T47D (cell line): ENCODE measurements at regions not wholly inside any gene's neighbourhood (a gene's known extent, or its start where the extent isn't known, plus 50 kb on each side); places are given as distances from the start of the nearest gene placed in this dataset.

Experiments
- DNase-seq, 2 experiments: peaks; one replicate each; pipeline versions ENCODE4 v3.0.0 to v3.0.0-alpha.2; 2011 to 2012; ENCODE audit warnings: low read depth in 1 of 2, low spot score in 1 of 2
- JUND ChIP-seq: IDR thresholded peaks from 2 replicates; pipeline ENCODE4 v1.6.1; 2012; ENCODE audit warnings: low read depth
- in situ Hi-C: cut with HindIII; loops from 2 replicates; pipeline ENCODE4 v1.10.0; 2016; ENCODE audit warnings: low sequenced_read_pairs, low pct_unique_long_range_greater_than_20kb

DNA sequence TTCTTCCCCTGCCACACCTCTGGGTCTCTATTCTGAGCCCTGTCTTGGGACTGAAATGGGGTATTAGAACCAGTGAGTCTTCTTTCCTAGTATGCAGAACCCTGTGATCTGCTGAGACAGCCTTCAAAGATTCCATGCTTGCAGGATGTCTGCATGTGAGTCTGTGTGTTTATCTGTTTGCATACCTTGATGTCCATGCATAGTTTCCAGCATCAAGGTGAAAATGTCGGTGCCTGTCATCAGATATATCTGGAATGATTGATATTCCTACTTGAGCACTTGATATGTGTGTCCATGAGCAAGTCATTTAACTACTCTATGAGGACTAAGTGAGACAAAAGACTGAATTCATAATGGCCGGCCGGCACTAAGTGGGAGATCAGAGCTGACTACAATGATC is 117.0 kb upstream of the HS3ST1 start:
- TF ChIP-seq JUND = no peak
- DNase-seq = no peak
- in situ Hi-C loops = no loop called here

DNA sequence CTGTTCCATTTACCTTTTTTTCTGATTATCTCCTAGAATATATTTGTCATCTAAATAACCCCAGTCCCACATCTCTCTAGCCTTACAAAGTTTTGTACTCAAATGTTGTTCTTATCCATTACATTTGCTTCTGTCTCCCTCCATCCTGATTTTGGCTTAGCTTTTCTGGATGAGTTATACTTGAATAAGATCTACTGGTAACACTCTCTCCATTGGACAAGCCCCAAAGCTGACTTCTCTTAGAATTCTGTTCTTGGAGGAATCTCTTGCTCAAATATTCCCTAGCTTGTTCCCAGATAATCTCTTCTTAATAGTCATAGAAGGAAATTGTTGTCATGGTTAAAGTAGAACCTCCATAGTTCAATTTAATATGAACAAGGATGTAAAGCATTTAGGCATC is 115.5 kb upstream of the HS3ST1 start:
- no peak for TF ChIP-seq JUND
- in situ Hi-C loops = no loop called here
- no peak for DNase-seq

DNA sequence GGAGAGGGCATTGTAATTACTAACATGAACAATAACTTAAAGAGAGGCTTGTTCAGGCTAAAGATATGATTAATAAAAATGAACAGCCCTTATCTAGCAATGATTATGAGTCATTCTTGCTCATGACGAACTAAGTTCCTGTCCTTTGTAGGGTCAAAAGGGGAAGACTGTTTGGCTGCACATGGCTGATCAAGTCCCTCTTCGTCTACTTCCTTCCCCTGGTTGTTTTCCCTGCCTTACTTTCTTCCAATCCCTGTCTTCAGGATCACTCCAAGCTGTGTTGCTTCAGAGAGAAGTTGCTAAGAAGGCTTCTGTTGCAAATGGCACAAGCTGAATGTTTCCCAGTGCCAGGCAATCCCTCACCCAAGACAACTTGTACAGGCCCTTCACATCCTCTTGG is 115.0 kb upstream of the HS3ST1 start:
- no peak for DNase-seq
- TF ChIP-seq JUND = no peak
- in situ Hi-C loops = no loop called here

DNA sequence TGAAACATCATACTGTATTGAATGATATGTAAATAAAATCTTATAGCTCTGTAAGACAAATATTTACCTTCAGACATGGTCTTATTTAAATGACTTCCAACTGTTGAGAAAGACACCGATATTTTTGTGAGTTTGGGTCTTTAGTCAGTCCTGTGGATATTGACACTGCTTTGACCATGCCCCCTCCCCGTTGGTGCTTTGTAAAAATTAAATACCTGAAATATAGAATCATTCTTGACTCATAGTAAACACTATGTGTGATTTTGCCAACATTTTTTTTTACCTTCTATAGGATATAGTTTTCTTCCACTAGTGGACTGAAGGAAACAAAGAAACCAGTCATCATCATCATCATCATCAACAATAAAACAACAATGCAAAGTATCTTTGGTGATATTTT is 114.3 kb upstream of the HS3ST1 start:
- TF ChIP-seq JUND = no peak
- no peak for DNase-seq
- in situ Hi-C loops = no loop called here

DNA sequence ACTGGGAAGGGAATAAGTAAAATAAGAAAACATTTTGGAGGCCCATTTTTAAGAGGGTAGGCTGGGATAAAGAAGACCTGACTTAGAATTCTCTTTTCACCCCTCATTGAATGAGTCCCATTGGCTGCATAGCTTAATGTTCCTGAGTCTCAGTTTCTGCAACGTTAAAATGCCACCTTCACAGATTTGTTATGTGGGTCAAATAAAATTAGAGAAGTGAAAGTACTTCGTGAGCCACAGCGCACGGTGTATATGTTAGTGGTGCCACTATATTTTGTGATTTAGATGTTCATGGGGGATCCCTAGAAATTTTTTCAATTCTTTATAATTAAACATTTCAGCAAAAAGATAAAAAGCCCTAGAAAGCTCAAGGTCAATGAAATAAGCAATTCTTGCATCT is 109.2 kb upstream of the HS3ST1 start:
- no peak for TF ChIP-seq JUND
- in situ Hi-C loops = no loop called here
- DNase-seq = no peak

DNA sequence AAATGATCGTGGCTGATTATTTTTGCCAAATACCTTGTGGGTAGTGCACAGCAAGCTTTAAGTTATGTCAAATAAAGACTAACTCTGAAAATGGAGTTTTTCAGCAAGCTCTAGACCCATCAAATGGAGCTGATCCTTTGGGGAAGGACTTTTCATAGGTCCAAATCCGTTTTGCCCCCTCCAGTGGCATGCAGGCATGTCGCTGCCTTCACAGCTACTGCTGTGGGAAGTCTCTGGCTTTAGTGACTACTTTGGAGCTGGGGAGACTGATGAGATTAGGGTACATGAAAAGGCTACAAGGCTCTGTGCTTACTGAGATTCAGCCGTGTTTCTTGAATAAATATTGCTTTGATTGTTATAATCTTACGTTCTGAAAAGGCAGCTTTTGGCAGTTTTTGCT is 106.6 kb upstream of the HS3ST1 start:
- no peak for TF ChIP-seq JUND
- in situ Hi-C loops = no loop called here
- DNase-seq = no peak

DNA sequence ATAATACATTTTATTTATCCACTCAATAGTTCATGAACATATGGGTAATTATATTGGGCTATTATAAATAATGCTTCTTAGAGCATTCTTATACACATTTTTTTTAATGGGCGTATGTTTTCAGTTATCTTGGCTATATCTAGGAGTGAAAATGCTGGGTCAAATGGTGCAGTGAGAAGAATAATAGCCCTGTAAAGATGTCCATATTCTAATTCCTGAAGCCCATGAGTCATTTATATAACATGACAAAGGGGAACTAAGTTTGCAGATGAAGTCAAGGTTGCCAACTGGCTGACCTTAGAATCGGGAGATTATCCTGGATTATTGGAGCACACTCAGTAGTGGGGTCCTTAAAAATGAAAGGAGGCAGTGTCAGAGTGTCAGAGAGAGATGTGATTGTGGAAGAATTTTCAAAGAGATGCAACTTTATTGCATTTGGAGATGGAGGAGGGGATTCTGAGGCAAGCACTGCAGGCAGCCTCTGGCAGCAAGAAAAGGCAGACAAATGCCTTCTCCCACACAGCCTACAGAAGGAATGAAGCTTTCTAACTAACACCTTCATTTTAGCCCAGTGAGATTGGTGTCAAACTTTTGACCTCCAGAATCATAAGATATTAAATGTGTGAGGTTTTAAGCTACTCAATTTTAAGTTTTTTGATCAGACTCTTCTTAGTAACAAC is 106.1 kb upstream of the HS3ST1 start:
- DNase-seq = no peak
- no peak for TF ChIP-seq JUND
- in situ Hi-C loops = no loop called here

DNA sequence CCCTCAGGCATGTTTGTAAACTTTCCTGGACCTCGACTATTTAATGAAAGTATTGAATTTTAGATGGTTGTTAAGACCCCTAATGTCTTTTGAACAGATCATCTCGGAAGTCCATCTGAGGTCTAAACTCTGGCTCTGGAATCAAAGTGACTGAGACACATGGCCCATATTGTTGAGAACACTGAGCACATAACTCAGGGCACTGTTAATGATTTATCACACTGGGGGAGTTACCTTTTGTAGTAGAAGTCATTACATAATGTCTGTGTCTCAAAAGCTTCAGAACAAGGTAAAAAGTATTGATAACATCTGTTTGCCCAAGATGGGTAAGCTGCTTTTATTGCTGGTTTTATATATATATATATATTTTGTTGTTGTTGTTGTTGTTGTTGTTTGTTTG is 103.4 kb upstream of the HS3ST1 start:
- DNase-seq = no peak
- in situ Hi-C loops = no loop called here

DNA sequence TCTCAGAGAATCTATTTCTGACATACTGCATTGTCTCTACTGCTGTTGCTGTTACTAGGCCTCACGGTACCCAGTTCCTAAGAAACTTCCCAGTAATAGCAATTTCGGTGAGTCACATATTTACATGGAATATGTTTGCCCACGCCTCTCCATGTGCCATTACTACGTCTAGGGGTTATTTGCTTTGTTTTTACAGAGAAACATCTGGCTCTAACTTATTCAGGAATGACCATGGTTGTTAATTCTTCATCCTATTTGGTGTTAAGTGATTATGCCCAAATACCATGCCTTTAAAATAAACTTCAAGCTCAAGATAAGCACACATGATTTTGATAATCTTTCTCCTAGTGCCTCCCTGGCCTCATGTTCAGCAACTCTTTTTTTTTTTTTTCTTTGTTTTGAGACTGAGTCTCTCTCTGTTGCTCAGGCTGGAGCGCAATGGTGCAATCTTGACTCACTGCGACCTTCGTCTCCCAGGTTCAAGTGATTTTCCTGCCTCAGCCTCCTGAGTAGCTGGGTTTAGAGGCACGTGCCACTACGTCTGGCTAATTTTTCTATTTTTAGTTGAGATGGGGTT is 101.0 kb upstream of the HS3ST1 start:
- in situ Hi-C loops = no loop called here

More for the DNA sequence above, 103.4 kb upstream of the HS3ST1 start:
- TF ChIP-seq JUND = no peak

DNA sequence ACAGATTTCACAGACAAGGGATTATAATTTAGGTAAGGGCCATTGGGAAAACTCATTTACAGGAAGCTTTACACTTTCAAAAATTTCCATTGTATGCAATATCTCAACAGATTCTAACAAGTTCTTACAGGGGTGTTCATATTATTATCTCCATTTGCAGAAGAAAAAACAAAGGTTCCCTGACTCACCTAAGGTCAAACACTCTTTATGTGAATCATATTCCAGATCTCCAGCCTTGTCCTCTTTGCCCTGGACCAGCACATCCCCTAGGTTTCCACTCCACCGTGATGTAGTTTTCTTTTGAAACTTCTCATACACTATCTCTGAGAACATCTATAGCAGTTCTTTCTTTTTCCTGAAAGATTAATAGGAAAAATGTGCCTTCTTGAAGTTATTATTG is 96.4 kb upstream of the HS3ST1 start:
- no peak for TF ChIP-seq JUND
- in situ Hi-C loops = no loop called here
- DNase-seq = no peak

More for the DNA sequence above, 101.0 kb upstream of the HS3ST1 start:
- DNase-seq = no peak
- no peak for TF ChIP-seq JUND

DNA sequence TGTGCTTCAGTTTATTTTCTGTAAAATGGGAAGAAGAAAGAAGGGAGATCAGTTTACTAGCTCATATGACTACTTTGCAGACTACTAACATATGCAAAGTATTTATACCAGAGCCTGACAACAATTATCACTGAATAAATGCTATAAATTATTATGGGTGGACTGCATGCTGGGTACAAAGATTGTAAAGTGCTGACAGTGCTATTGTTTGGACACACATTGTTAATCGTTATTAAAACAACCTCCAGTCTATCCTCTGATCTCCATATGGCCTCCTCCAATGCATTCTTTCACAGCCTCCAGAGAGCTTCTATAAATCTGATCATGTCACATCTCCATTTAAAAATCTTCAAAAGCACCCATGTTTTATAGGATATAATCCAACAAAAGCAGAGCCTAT is 90.1 kb upstream of the HS3ST1 start:
- DNase-seq = no peak
- TF ChIP-seq JUND = no peak
- in situ Hi-C loops = no loop called here

DNA sequence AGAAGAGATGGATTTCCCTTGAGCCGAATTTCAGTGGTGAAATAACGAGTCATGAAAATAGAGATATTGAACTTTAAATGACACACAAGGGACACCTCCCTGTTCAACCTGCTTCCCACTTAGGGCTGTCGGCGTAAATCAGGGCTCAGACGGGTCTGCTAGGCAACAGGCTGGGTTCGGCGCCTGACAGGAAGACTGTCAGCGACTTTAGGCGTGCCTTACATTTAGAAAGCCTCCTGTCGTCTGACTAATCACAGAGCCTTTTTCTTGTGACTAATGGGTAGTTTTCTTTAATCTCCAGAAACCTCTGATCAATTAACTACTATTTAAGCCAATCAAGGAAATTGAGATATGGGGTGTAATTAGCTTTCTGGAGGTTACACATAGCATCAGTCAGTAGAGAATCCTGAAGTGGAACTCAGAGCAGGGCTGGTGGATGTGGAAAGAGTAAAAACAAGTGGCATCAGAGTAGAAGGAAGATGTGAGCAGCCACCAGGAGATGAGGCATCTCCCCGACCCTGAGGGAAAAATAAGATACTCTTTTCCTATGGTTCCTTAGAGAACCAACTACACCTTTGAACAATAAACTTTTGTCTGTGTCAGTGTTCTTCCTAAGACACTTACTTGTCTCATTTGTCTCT is 86.2 kb upstream of the HS3ST1 start:
- DNase-seq = no peak
- in situ Hi-C loops = no loop called here
- TF ChIP-seq JUND = no peak

DNA sequence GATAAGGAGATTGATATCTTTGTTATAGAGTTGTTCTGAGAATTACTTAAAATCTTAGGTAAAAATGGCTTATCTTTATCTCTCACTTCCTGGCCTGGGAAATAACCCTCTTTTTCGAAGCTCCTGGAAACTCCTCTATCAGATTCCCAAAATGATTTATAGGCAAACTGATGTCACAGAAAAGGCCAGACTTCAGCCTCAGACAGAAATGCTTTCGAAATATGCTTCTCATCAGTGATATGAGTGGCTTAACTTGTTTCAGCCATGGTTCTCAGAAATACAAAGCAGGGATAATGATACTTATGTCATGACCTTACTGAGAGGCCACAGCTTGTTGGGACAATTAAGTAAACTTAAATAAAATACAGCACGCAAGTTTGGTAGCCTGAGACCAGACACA is 85.3 kb upstream of the HS3ST1 start:
- DNase-seq = no peak
- in situ Hi-C loops = no loop called here
- no peak for TF ChIP-seq JUND
